Activated naive CD4-positive, alpha-beta T cell treated with anti-CD3 and anti-CD28 coated beads for 36 hours (primary cell): ENCODE measurements at regions not wholly inside any gene's neighbourhood (a gene's known extent, or its start where the extent isn't known, plus 50 kb on each side); places are given as distances from the start of the nearest gene placed in this dataset.

Experiments used
- CTCF ChIA-PET: fragments of 350-600 bp; sonication (Branson Sonifier 250); formaldehyde crosslinking; loops from one replicate; lab custom pipeline; 2021; ENCODE audit warnings: antibody characterized with exemption; lab: Charles Lee
- DNase-seq: peaks from one replicate; pipeline ENCODE4 v3.0.0-alpha.2; 2020
- H3K27ac Mint-ChIP-seq: one replicate; pipeline ENCODE4 v1.8.0; 2021; ENCODE audit warnings: mild to moderate bottlenecking, mixed read lengths
- H3K27me3 Mint-ChIP-seq: one replicate; pipeline ENCODE4 v1.8.0; 2021; ENCODE audit warnings: low read depth, mixed read lengths
- H3K36me3 Mint-ChIP-seq: one replicate; pipeline ENCODE4 v1.8.0; 2021; ENCODE audit warnings: low read depth, mixed read lengths
- H3K4me1 Mint-ChIP-seq: one replicate; pipeline ENCODE4 v1.8.0; 2021; ENCODE audit warnings: low read depth, mixed read lengths
- H3K4me3 Mint-ChIP-seq: one replicate; pipeline ENCODE4 v1.8.0; 2021; ENCODE audit warnings: mild to moderate bottlenecking, moderate library complexity, mixed read lengths
- H3K9me3 Mint-ChIP-seq: one replicate; pipeline ENCODE4 v1.8.0; 2021; ENCODE audit warnings: mixed read lengths
- intact Hi-C: fragments of 100-400 bp; cut with micrococcal nuclease; formaldehyde crosslinking; loops from one replicate; pipeline ENCODE4 v1.15.1; 2023

- DNase-seq, result no peak
- H3K4me1 Mint-ChIP-seq, result no peaks in the 10 kb centered on the region
- no peak overlapping the region for H3K27ac Mint-ChIP-seq
- CTCF ChIA-PET, result no interaction called here
- H3K9me3 Mint-ChIP-seq, result peaks cover 20% of the 10 kb centered on the region
- no peak overlapping the region for H3K4me3 Mint-ChIP-seq
- intact Hi-C loops, result no loop called here
- H3K27me3 Mint-ChIP-seq, result no peaks in the 10 kb centered on the region
- peaks cover 1% of the 10 kb centered on the region for H3K36me3 Mint-ChIP-seq
These were observed 477.9 kb downstream of the ACTL7B start for GRCh38 chr9:108377881-108378280.

GRCh38 chr9:108377382-108377781 is 478.4 kb downstream of the ACTL7B start:
- no peak for DNase-seq
- H3K4me1 Mint-ChIP-seq, result no peaks in the 10 kb centered on the region
- H3K27ac Mint-ChIP-seq, result no peak overlapping the region
- H3K27me3 Mint-ChIP-seq, result no peaks in the 10 kb centered on the region
- H3K9me3 Mint-ChIP-seq, result peaks cover 24% of the 10 kb centered on the region
- intact Hi-C loops, result no loop called here
- peaks cover 1% of the 10 kb centered on the region for H3K36me3 Mint-ChIP-seq
- no peak overlapping the region for H3K4me3 Mint-ChIP-seq
- CTCF ChIA-PET, result no interaction called here

GRCh38 chr9:108376140-108376539 is 479.6 kb downstream of the ACTL7B start:
- no peaks in the 10 kb centered on the region for H3K4me1 Mint-ChIP-seq
- CTCF ChIA-PET, result no interaction called here
- H3K36me3 Mint-ChIP-seq, result peaks cover 3% of the 10 kb centered on the region
- peaks cover 36% of the 10 kb centered on the region for H3K9me3 Mint-ChIP-seq
- H3K4me3 Mint-ChIP-seq, result no peak overlapping the region
- intact Hi-C loops, result no loop called here
- H3K27me3 Mint-ChIP-seq, result no peaks in the 10 kb centered on the region
- H3K27ac Mint-ChIP-seq, result no peak overlapping the region
- no peak for DNase-seq

- H3K36me3 Mint-ChIP-seq, result peaks cover 3% of the 10 kb centered on the region
- DNase-seq, result no peak
- intact Hi-C loops, result no loop called here
- peaks cover 41% of the 10 kb centered on the region for H3K9me3 Mint-ChIP-seq
- CTCF ChIA-PET, result interaction anchor here (0.6 kb wide), 1 partner anchor 86 kb away, joined by 3 read pairs; no protein-coding TSS in a partner anchor
- no peaks in the 10 kb centered on the region for H3K4me1 Mint-ChIP-seq
- H3K27ac Mint-ChIP-seq, result no peak overlapping the region
- H3K27me3 Mint-ChIP-seq, result no peaks in the 10 kb centered on the region
- H3K4me3 Mint-ChIP-seq, result no peak overlapping the region
These were observed 481.2 kb downstream of the ACTL7B start for GRCh38 chr9:108374626-108375025.

- H3K36me3 Mint-ChIP-seq, result peaks cover 2% of the 10 kb centered on the region
- H3K27ac Mint-ChIP-seq, result no peak overlapping the region
- H3K27me3 Mint-ChIP-seq, result no peaks in the 10 kb centered on the region
- CTCF ChIA-PET, result no interaction called here
- DNase-seq, result no peak
- H3K9me3 Mint-ChIP-seq, result peaks cover 27% of the 10 kb centered on the region
- no peaks in the 10 kb centered on the region for H3K4me1 Mint-ChIP-seq
- intact Hi-C loops, result no loop called here
- no peak overlapping the region for H3K4me3 Mint-ChIP-seq
These were observed 488.6 kb downstream of the ACTL7B start for GRCh38 chr9:108367188-108367587.

GRCh38 chr9:108363311-108363710 is 492.5 kb downstream of the ACTL7B start:
- Mint-ChIP-seq H3K27me3 (no peaks in the 10 kb centered on the region), H3K4me1 (no peaks in the 10 kb centered on the region), H3K27ac (no peak overlapping the region), H3K4me3 (no peak overlapping the region), H3K36me3 (no peaks in the 10 kb centered on the region), H3K9me3 (peaks cover 18% of the 10 kb centered on the region)
- intact Hi-C loops, result no loop called here
- CTCF ChIA-PET, result no interaction called here
- no peak for DNase-seq

GRCh38 chr9:108360304-108360703 is 495.5 kb downstream of the ACTL7B start:
- CTCF ChIA-PET, result interaction anchor here (0.6 kb wide), 1 partner anchor 461 kb away, joined by 3 read pairs; no protein-coding TSS in a partner anchor
- Mint-ChIP-seq H3K36me3 (no peaks in the 10 kb centered on the region), H3K4me1 (no peaks in the 10 kb centered on the region), H3K9me3 (peaks cover 10% of the 10 kb centered on the region), H3K27ac (no peak overlapping the region), H3K27me3 (no peaks in the 10 kb centered on the region), H3K4me3 (no peak overlapping the region)
- no peak for DNase-seq
- intact Hi-C loops, result no loop called here

GRCh38 chr9:108356806-108357205 is 499.0 kb downstream of the ACTL7B start:
- H3K36me3 Mint-ChIP-seq, result peaks cover 1% of the 10 kb centered on the region
- no peaks in the 10 kb centered on the region for H3K4me1 Mint-ChIP-seq
- CTCF ChIA-PET, result no interaction called here

GRCh38 chr9:108351571-108351970 is 504.2 kb downstream of the ACTL7B start:
- intact Hi-C loops, result no loop called here
- H3K4me1 Mint-ChIP-seq, result no peaks in the 10 kb centered on the region
- no peak overlapping the region for H3K27ac Mint-ChIP-seq
- no peak overlapping the region for H3K4me3 Mint-ChIP-seq
- peaks cover 1% of the 10 kb centered on the region for H3K36me3 Mint-ChIP-seq
- DNase-seq, result no peak
- no peaks in the 10 kb centered on the region for H3K27me3 Mint-ChIP-seq
- H3K9me3 Mint-ChIP-seq, result peaks cover 4% of the 10 kb centered on the region
- CTCF ChIA-PET, result no interaction called here

More at GRCh38 chr9:108356806-108357205, 499.0 kb downstream of the ACTL7B start:
- H3K9me3 Mint-ChIP-seq, result peaks cover 11% of the 10 kb centered on the region
- H3K4me3 Mint-ChIP-seq, result no peak overlapping the region
- H3K27ac Mint-ChIP-seq, result no peak overlapping the region
- no peak for DNase-seq
- intact Hi-C loops, result no loop called here
- H3K27me3 Mint-ChIP-seq, result no peaks in the 10 kb centered on the region

GRCh38 chr9:108347463-108348188 is 508.2 kb downstream of the ACTL7B start:
- CTCF ChIA-PET, result no interaction called here
- Mint-ChIP-seq H3K4me3 (no peak overlapping the region), H3K36me3 (no peaks in the 10 kb centered on the region), H3K9me3 (peaks cover 4% of the 10 kb centered on the region), H3K27ac (no peak overlapping the region), H3K4me1 (no peaks in the 10 kb centered on the region), H3K27me3 (no peaks in the 10 kb centered on the region)
- DNase-seq, result no peak
- intact Hi-C loops, result no loop called here

GRCh38 chr9:108345826-108346225 is 510.0 kb downstream of the ACTL7B start:
- intact Hi-C loops, result no loop called here
- DNase-seq, result no peak
- H3K4me1 Mint-ChIP-seq, result no peaks in the 10 kb centered on the region
- CTCF ChIA-PET, result no interaction called here
- no peaks in the 10 kb centered on the region for H3K36me3 Mint-ChIP-seq
- H3K27ac Mint-ChIP-seq, result no peak overlapping the region
- H3K27me3 Mint-ChIP-seq, result peaks cover 1% of the 10 kb centered on the region
- H3K9me3 Mint-ChIP-seq, result no peaks in the 10 kb centered on the region
- H3K4me3 Mint-ChIP-seq, result no peak overlapping the region

GRCh38 chr9:108339251-108339650 is 516.5 kb downstream of the ACTL7B start:
- Mint-ChIP-seq H3K27me3 (peaks cover 1% of the 10 kb centered on the region), H3K9me3 (no peaks in the 10 kb centered on the region)
- CTCF ChIA-PET, result no interaction called here

GRCh38 chr9:108336575-108336974 is 519.2 kb downstream of the ACTL7B start:
- DNase-seq, result no peak
- intact Hi-C loops, result no loop called here
- Mint-ChIP-seq H3K9me3 (peaks cover 2% of the 10 kb centered on the region), H3K27ac (no peak overlapping the region), H3K36me3 (no peaks in the 10 kb centered on the region), H3K4me1 (no peaks in the 10 kb centered on the region), H3K27me3 (peaks cover 1% of the 10 kb centered on the region), H3K4me3 (no peak overlapping the region)
- CTCF ChIA-PET, result no interaction called here

More at GRCh38 chr9:108339251-108339650, 516.5 kb downstream of the ACTL7B start:
- no peak overlapping the region for H3K4me3 Mint-ChIP-seq
- H3K27ac Mint-ChIP-seq, result no peak overlapping the region
- intact Hi-C loops, result no loop called here
- H3K4me1 Mint-ChIP-seq, result no peaks in the 10 kb centered on the region
- no peaks in the 10 kb centered on the region for H3K36me3 Mint-ChIP-seq
- no peak for DNase-seq
